ENCODE measurements at regions not wholly inside any gene's neighbourhood (a gene's known extent, or its start where the extent isn't known, plus 50 kb on each side); places are given as distances from the start of the nearest gene placed in this dataset.

DNA sequence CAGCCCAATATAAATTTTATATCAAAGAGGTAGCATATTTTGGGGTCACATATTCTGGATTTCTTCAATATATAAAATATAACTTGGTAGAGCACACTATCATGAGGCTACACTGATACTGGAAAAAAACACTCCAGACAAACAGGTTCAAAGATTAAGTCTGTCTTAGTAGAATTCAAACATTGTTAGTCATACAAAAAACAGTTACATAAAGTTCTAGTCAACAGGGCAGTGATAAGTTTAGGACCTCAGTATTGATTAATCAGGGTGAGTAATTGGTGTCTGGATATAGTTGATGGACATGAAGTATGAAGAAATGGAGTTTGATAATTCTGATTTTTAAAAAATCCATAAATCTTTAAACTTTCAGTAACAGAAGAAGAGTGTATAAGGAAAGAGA lies 1291.3 kb downstream of the FSTL5 start:
- no peak for DNase-seq (ENCODE audit: low spot score)
- ATAC-seq = no peak

GRCh38 chr4:160877087-160877790 lies 1286.6 kb downstream of the FSTL5 start:
- no peak for DNase-seq (ENCODE audit: low spot score)

DNA sequence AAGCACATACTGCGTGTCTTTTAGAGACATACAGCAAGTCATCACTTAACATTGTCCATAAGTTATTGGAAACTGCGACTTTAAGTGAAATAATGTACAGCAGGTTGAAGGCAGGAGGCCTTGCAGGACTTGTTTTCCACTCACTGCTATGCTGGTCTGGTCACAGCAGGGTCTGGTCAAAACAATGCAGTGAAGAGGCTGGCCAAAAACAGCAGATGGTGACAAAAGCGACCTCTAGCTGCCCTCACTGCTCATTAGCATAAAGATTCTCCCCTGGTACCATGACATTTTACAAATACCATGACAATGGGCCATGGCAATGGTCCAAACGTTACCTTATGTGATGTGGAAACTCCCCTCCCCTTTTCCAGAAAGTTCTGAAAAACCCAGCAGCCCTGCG lies 1283.6 kb downstream of the FSTL5 start:
- ATAC-seq (no peak), DNase-seq (ENCODE audit: low spot score) (no peak)

More at GRCh38 chr4:160877087-160877790, 1286.6 kb downstream of the FSTL5 start:
- ATAC-seq = no peak

DNA sequence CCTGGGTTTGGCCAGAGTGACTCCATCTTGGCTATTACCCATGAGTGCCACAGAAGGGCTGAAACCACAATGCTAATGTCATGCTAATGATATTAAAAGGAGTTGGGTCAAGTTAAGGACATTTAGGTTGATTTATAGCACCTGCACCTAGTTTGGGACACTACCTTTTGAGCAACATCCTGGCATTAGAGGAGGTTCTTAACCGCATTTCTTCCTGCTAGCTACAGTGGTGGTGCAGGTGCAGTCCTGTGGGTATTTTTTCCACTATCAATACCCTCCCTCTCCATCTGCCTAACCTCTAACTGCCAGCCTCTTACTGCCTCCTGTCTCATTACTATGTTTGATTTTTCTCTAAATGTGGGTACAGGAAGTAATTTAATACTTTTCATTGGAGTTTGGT lies 1276.1 kb downstream of the FSTL5 start:
- no peak for ATAC-seq

GRCh38 chr4:160894128-160894527 lies 1269.7 kb downstream of the FSTL5 start:
- no peak for DNase-seq (ENCODE audit: low spot score)
- ATAC-seq = no peak

More for the DNA sequence above, 1276.1 kb downstream of the FSTL5 start:
- DNase-seq (ENCODE audit: low spot score) = no peak

GRCh38 chr4:160894809-160895208 lies 1269.0 kb downstream of the FSTL5 start:
- ATAC-seq = no peak

DNA sequence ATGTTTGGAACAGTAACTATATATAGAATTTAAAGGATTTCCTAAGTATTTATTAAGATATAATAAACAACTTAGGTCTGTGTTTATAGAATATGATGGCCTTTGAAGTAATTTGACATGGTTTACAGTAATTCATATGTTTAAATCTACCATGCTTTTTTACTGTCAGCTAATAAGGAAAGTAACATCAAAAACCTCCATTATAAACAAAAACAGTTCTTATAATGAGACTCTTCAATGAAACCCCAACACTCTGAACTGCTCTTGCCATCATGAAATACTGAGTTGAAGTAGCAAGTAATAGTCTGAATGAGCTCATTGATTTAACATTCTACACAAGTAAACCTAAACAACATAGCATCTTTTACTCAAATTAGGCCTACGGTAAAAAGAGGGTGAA lies 1236.5 kb downstream of the FSTL5 start:
- no peak for ATAC-seq

More at GRCh38 chr4:160894809-160895208, 1269.0 kb downstream of the FSTL5 start:
- no peak for DNase-seq (ENCODE audit: low spot score)

DNA sequence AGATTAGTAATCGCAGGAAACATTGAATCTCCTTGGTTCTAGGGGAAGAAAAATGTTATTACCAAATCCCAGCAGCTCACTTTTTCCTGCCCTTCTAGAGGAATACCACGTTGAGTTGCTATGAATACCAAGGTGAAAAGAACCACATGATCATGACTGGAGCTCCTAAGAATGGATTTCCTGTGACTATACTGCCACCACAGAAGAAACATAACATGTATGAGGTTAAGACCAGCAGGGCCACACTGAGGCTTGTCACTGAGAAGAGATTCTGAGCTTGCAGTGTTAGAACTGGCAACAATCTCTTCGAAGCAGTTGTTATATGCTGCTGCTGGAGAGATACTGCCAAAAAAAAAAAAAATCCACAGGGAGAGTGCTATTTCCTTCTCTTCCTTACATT lies 1235.3 kb downstream of the FSTL5 start:
- ATAC-seq (no peak), DNase-seq (ENCODE audit: low spot score) (no peak)

More for the DNA sequence above, 1236.5 kb downstream of the FSTL5 start:
- DNase-seq (ENCODE audit: low spot score) = no peak

- ATAC-seq (no peak), DNase-seq (ENCODE audit: low spot score) (no peak)
Observed at GRCh38 chr4:160947653-160948052, 1216.1 kb downstream of the FSTL5 start.

- DNase-seq (ENCODE audit: low spot score) (no peak), ATAC-seq (no peak)
Observed at GRCh38 chr4:160956875-160957274, 1206.9 kb downstream of the FSTL5 start.

DNA sequence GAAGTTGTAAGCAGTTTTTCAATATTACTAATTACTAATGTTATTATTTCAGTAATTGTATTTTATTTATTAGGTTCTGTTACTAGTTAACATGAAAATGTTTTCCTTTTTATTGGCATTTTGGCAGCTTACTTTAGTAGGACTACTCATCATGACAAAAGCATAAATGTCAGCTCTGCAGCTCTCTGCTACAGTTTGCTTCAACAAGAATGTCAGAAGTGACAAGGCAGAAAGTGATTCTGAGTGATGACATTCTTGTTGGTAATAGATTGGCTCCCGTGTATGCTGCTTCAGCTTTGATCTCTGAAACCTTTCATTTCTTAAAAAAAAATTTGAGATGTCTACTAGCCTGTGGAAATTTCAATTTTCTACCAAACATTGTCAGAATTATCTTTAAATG lies 1193.9 kb downstream of the FSTL5 start:
- no peak for DNase-seq (ENCODE audit: low spot score)
- no peak for ATAC-seq

DNA sequence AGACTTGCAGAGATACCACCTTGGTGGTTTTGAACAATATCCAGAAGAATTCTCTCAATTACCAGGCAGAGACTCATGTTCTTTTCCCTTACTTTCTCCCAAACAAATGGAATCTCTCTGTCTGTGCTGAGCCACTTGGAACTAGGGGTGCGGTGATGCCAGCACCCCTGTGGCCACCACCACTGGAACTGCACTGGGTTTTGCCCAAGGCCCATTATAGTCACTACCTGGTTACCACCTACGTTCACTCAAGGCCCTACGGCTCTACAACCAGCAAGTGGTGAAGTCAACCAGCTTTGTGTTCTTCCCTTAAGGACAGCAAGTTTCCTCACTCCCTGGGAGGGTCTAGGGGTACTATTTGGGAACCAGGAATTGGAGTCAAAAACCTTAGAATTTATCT lies 1183.7 kb downstream of the FSTL5 start:
- ATAC-seq (no peak), DNase-seq (ENCODE audit: low spot score) (no peak)

- ATAC-seq = no peak
- no peak for DNase-seq (ENCODE audit: low spot score)
Observed at GRCh38 chr4:160981083-160981482, 1182.7 kb downstream of the FSTL5 start.

GRCh38 chr4:160983035-160983434 lies 1180.8 kb downstream of the FSTL5 start:
- DNase-seq (ENCODE audit: low spot score) (no peak), ATAC-seq (no peak)

DNA sequence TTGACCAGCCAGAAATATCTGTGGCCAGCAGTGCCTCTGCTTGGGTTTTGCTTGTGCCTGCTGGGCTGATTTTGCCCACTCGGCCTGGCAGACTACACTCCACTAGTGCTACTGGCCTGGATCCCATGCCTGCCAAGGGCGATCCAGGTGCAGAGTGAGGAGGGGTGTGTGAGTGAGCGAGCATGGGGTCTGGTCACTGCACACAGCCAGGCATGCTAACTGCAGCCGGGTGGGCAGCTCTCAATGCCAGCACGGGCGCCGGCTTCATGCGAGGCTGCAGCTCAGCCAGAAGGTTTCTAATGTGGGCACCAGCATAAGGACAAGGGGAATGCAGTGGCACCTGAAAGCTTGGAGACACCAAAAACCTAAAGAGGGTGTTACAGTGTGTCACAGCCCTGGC lies 1161.4 kb downstream of the FSTL5 start:
- ATAC-seq (no peak), DNase-seq (ENCODE audit: low spot score) (no peak)

DNA sequence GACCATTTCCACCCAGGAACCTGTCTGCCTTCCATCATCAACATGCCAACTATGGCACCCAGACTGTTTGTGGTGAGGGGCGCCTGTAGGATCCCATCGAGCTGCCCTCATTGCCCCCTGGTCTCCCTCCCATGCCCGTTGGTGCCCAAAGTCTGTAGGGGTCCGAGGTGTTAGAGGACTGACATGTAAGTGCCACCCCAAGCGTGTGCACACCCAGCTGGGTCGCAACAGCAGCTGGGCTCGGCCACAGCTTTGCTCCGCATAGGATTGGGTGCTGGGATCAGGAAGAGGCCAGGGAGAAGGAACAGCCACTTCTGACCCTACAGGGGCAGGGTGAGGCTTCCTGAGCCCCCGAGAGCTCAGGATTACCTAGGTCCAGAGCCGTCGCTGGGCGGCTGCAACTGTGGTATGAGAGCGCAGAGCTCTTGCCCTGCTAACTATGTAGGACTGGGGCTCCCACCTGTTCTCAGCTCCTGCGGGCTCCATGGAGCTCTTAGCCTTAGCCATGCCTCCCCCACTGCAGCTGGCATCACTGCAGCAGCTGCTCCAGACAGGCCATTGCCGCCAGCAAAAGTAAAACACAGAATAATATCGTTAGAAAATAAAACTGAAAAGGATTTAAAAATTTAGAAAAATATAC lies 1160.3 kb downstream of the FSTL5 start:
- no peak for ATAC-seq
- DNase-seq (ENCODE audit: low spot score) = no peak

DNA sequence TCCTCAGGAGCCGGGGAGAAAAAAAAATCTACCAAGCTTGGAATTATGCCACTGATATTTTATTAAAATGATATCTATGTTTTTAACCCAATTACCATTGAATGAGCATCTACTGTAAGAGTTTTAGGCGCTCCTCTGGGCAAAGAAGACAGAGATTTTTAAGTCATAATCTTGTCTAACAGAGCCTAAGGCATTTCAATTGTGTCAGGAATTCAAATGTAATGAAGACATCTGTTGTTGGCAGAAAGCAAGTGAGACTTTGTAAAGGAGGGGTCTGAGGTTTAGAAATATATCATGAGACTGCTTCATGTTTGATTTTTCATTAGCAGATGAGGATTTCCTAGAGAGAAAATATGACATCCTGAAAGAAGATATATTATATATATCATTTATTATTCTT lies 1158.1 kb downstream of the FSTL5 start:
- no peak for ATAC-seq
- no peak for DNase-seq (ENCODE audit: low spot score)

DNA sequence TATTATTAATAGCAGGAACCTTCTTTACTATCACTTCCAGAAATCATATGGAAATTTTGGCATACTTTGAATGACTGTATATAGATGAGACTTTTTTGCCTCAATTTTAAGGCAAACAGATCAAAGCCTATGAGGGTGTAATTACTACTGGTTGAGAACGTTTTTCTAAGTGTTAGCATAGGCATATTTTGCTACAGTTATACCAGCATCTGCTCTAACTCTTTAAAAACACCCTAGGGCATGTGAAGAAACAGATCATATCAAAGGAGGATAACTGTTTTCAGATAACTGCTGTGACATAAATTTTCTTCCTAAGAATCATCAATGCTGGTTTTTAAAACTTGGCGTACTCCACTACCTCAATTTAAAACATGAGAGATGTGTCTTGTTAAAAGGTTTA lies 1155.3 kb downstream of the FSTL5 start:
- DNase-seq (ENCODE audit: low spot score) (no peak), ATAC-seq (no peak)

GRCh38 chr4:161010227-161010626 lies 1153.6 kb downstream of the FSTL5 start:
- DNase-seq (ENCODE audit: low spot score) (no peak), ATAC-seq (no peak)
